Mesothelial cell of epicardium (in vitro differentiated cells): ENCODE measurements at regions not wholly inside any gene's neighbourhood (a gene's known extent, or its start where the extent isn't known, plus 50 kb on each side); places are given as distances from the start of the nearest gene placed in this dataset.
A peak's percentile ranks its signal among the peaks of the same experiment; 100 is the strongest.

Experiments used
- DNase-seq, 2 experiments: peaks; one replicate each; pipeline ENCODE4 v3.0.0; 2021; ENCODE audit warnings: low spot score in 2 of 2; ENCODE audit not compliant: unreplicated experiment in 2 of 2
- H3K27ac Mint-ChIP-seq: 2 replicates; pipeline ENCODE4 v1.8.0; 2021; ENCODE audit warnings: mixed read lengths
- H3K27me3 Mint-ChIP-seq: 2 replicates; pipeline ENCODE4 v1.8.0; 2021; ENCODE audit warnings: low read depth, mixed read lengths
- H3K36me3 Mint-ChIP-seq: 2 replicates; pipeline ENCODE4 v1.8.0; 2021; ENCODE audit warnings: mixed read lengths
- H3K4me1 Mint-ChIP-seq: 2 replicates; pipeline ENCODE4 v1.8.0; 2021; ENCODE audit warnings: mixed read lengths
- H3K4me3 Mint-ChIP-seq: 2 replicates; pipeline ENCODE4 v1.8.0; 2021; ENCODE audit warnings: mild to moderate bottlenecking, moderate library complexity, mixed read lengths
- H3K9me3 Mint-ChIP-seq: 2 replicates; pipeline ENCODE4 v1.8.0; 2021; ENCODE audit warnings: mixed read lengths
- TF ChIP-seq, protein P1 (sequence below): fragments of 200-600 bp; sonication (generic); IDR thresholded peaks from one replicate; pipeline ENCODE4 v1.5.0; 2021; ENCODE audit warnings: antibody characterized with exemption; ENCODE audit not compliant: unreplicated experiment

GRCh38 chr3:151639418-151639740 is 94.3 kb upstream of the AADACL2 start:
- Mint-ChIP-seq H3K9me3 (peaks cover 13% of the 10 kb centered on the region), H3K27ac (no peak overlapping the region), H3K36me3 (no peaks in the 10 kb centered on the region), H3K4me1 (peaks cover 17% of the 10 kb centered on the region), H3K27me3 (no peaks in the 10 kb centered on the region), H3K4me3 (no peak overlapping the region)
- TF ChIP-seq, protein P1, sequence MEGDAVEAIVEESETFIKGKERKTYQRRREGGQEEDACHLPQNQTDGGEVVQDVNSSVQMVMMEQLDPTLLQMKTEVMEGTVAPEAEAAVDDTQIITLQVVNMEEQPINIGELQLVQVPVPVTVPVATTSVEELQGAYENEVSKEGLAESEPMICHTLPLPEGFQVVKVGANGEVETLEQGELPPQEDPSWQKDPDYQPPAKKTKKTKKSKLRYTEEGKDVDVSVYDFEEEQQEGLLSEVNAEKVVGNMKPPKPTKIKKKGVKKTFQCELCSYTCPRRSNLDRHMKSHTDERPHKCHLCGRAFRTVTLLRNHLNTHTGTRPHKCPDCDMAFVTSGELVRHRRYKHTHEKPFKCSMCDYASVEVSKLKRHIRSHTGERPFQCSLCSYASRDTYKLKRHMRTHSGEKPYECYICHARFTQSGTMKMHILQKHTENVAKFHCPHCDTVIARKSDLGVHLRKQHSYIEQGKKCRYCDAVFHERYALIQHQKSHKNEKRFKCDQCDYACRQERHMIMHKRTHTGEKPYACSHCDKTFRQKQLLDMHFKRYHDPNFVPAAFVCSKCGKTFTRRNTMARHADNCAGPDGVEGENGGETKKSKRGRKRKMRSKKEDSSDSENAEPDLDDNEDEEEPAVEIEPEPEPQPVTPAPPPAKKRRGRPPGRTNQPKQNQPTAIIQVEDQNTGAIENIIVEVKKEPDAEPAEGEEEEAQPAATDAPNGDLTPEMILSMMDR = no peak
- no peak for DNase-seq

DNA sequence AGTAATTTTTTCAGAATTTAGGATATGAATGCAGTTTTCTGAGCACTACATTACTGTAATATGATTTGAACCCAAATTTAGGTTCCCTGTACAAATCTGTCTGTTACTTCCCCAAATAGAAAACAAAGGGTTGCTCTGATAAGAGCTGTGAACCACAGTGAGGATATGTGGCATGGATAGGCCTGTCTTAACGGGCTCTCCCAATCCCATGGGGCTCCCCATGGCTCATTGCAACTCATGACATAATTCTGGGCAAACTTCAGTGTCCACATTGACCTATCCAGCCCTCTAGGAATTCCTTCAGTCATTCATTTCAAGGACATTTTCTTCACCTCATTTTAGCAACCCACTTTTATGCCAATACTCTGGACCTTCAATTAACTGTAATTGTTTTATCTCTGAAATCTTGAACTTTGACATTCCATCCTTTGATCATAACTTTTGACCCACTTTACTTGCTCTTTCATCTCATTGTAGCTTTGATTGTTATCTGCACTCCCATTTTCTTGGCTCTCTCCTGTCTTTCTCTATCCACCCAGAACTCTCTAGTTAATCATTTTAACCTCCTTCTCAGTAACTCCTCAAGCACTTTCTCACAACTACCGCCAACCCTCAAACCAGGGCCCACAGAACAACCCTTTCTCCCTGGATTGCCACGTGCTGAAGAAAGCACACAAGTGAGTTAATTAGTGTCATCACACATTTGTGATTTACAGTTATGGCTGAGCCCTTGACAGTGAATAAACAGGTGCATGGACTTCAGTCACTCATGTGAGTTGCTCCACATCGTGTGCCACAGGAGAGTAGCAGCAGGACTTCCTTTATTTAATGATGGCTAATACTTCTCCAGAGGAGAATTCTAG is 94.9 kb upstream of the AADACL2 start:
- Mint-ChIP-seq H3K27ac (no peak overlapping the region), H3K9me3 (peaks cover 13% of the 10 kb centered on the region), H3K36me3 (no peaks in the 10 kb centered on the region), H3K4me1 (peaks cover 17% of the 10 kb centered on the region), H3K27me3 (no peaks in the 10 kb centered on the region), H3K4me3 (no peak overlapping the region)
- DNase-seq = no peak
- TF ChIP-seq, protein P1 = no peak

DNA sequence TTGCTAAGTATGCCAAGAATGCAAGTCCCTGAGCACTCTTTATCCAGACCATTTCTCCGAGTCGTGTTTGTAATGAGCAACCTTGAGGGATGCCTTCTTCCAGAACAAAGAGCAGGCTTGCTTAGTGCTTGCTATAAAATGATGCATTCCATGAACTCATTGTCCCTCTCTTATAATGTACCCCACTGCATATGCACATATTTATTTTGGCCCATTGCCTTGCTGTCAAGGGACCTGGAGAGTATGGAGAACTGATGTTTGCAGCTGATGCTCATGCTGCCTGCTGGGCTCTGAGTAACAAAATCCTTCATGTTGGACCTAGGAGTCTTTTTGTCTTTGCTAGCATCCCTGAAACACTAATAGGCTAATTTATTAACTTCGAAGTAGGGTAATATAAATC is 97.8 kb upstream of the AADACL2 start:
- TF ChIP-seq, protein P1 = no peak

DNA sequence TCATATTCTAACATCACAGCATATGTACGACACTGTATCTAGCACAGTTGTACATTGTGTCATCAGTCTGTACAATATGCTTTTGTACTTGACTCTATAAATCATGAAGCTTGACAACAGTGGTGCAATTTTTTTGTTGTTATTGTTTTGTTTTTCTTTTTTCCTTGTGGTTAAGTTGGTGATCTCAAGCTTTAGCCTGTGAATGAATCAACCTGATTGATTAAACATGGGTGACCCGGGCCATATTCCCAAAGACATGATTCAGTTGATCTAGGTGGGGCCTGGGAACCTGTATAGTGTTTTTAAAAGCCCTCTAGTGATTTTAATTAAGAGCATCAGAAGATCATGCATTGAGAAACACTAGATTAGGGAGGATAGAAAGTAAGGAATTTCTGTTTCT is 101.8 kb upstream of the AADACL2 start:
- peaks cover 20% of the 10 kb centered on the region for H3K4me1 Mint-ChIP-seq
- DNase-seq = no peak
- H3K9me3 Mint-ChIP-seq = peaks cover 27% of the 10 kb centered on the region
- H3K27ac Mint-ChIP-seq = no peak overlapping the region
- H3K36me3 Mint-ChIP-seq = no peaks in the 10 kb centered on the region
- TF ChIP-seq, protein P1 = no peak
- no peak overlapping the region for H3K4me3 Mint-ChIP-seq
- H3K27me3 Mint-ChIP-seq = no peaks in the 10 kb centered on the region

More for the DNA sequence above, 97.8 kb upstream of the AADACL2 start:
- no peak for DNase-seq
- Mint-ChIP-seq H3K27me3 (no peaks in the 10 kb centered on the region), H3K27ac (no peak overlapping the region), H3K4me3 (no peak overlapping the region), H3K36me3 (no peaks in the 10 kb centered on the region), H3K9me3 (peaks cover 14% of the 10 kb centered on the region), H3K4me1 (peaks cover 30% of the 10 kb centered on the region)

DNA sequence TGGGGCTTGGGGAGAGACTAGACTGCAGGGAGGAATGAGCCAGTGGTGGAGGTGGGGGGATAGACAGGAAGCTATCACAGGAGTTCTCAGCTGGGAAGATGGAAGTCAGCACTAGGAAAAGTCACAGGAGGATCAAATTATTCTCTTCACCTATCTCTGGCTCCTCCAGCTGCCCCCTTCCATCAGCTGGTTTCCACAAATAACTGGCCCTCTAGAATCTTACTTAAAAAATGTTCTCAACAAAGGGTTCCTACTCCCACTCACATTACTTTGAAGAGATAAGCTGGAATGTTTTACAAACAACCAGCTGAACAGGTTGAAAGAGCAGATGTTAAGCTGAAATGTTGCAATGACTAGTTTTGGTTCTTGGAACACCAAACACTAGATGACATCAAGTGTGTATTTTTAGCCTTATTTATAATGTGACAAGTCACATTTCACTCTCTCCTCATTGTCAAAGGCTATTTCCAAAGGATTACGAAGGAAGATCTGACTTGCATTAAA is 102.7 kb upstream of the AADACL2 start:
- DNase-seq = no peak
- Mint-ChIP-seq H3K4me3 (no peak overlapping the region), H3K4me1 (peaks cover 16% of the 10 kb centered on the region), H3K27me3 (no peaks in the 10 kb centered on the region), H3K9me3 (peaks cover 28% of the 10 kb centered on the region), H3K36me3 (no peaks in the 10 kb centered on the region), H3K27ac (peak overlapping the region; percentile 14)
- TF ChIP-seq, protein P1 = no peak
